Upper lobe of left lung (tissue), 4 donors: ENCODE measurements at regions not wholly inside any gene's neighbourhood (a gene's known extent, or its start where the extent isn't known, plus 50 kb on each side); places are given as distances from the start of the nearest gene placed in this dataset.

Experiments used
- CTCF ChIP-seq, 6 experiments: fragments of 450-650 bp in 4 of 6; fragments of 200-600 bp in 2 of 6; sonication (generic) in 2 of 6; IDR thresholded peaks; one replicate each; pipeline ENCODE4 v1.5.1; 2016 to 2019; ENCODE audit warnings: antibody characterized with exemption in 6 of 6
- POLR2A ChIP-seq, 4 donors: fragments of 450-650 bp; IDR thresholded peaks; one replicate each; pipeline ENCODE4 v1.5.1; 2016 to 2017; ENCODE audit warnings: antibody characterized with exemption in 4 of 4, mild to moderate bottlenecking in 2 of 4
- POLR2AphosphoS5 ChIP-seq, 2 donors: sonication (generic); formaldehyde crosslinking; IDR thresholded peaks; one replicate each; pipeline ENCODE4 v1.5.1; 2017; ENCODE audit warnings: antibody characterized with exemption in 2 of 2

- TF ChIP-seq CTCF (IDR thresholded peaks at IDR 0.05) (no peak), POLR2A (IDR thresholded peaks at IDR 0.05) (no peak), POLR2AphosphoS5 (IDR thresholded peaks at IDR 0.05) (no peak)
Measured at GRCh38 chr1:43057567-43057966, 98.9 kb upstream of the SLC2A1 start.
